Erythroblast (primary cell): ENCODE measurements at regions not wholly inside any gene's neighbourhood (a gene's known extent, or its start where the extent isn't known, plus 50 kb on each side); places are given as distances from the start of the nearest gene placed in this dataset.

ENCODE experiments used
- GATA1 ChIP-seq: IDR thresholded peaks from 2 replicates; pipeline ENCODE4 v1.6.1; 2011; ENCODE audit warnings: low read depth, mild to moderate bottlenecking, control low read depth, low read length, moderate library complexity
- POLR2A ChIP-seq: IDR thresholded peaks from 2 replicates; pipeline ENCODE4 v1.6.1; 2011; ENCODE audit warnings: mild to moderate bottlenecking, low read length

GRCh38 chr2:223386984-223387383 lies 215.2 kb downstream of the SCG2 start:
- no peak for TF ChIP-seq POLR2A
- no peak for TF ChIP-seq GATA1
